Stimulated activated CD8-positive, alpha-beta memory T cell treated with anti-CD3 and anti-CD28 coated beads, Interleukin-7, amount 100 ng/mL, for 24 hours (primary cell): ENCODE measurements at regions not wholly inside any gene's neighbourhood (a gene's known extent, or its start where the extent isn't known, plus 50 kb on each side); places are given as distances from the start of the nearest gene placed in this dataset.
"Not testable (repeated sequence)": the region's sequence is repeated elsewhere in the genome, so short reads cannot be mapped to it uniquely, and the experiment has no call there.

Source experiments
- DNase-seq: peaks from one replicate; pipeline ENCODE4 v3.0.0-alpha.2; 2020; ENCODE audit warnings: low read depth

DNA sequence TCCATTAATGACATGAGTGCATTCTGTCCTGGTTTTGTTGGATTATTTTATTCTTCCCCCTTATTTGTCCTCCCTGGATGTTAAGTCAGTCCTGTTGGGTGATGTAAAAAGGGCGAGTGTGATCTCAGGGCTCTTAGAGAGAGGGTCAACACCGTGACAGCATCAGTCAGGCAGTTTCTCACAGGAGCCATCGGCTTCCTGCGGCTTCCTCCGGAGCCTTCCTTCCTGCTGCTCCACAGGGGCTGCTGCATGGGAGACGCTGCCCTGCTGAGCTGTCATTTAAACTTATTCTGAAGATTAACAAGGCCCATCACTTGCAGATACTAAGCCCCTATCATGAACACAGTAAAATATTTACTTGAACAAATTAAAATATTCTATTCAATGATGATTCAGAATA lies 211.3 kb downstream of the SPATA31A1 start:
- DNase-seq, result not testable (repeated sequence)

DNA sequence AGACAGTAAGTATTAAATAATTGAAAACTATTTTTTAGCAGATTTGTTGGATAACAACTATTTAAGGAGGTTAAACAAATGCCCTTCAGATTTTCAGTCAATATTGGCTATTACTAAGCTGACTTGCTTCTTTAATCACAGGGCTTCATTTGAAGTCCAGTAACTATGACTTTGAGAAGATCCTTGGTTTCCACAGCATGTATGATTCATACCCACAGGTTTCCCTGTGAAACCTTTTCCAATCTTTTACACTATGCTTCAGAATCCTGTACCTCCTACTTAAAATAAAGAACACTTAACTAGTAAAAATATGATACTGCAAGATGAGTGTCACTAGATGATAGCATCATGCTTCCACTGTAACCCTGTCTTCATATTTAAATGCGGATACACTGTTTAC lies 211.9 kb downstream of the SPATA31A1 start:
- DNase-seq, result not testable (repeated sequence)

DNA sequence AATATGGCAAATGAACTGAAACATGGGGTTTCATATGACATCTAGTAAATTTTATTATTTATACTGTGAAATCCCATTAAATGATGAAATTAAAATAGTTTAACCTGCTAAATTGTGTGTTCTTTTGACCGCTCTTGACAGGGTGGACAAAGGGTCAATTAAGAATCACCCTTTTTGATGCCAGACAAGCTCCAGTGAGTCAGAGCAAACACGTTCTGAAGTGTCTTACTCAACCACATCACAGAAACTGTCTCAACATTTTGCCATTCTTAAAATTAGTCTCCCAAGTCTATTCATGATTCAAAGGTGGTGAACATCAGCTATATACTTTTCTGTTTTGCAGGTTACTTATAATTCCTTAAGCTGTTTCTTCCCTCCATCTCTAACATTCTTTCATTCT lies 213.4 kb downstream of the SPATA31A1 start:
- DNase-seq, result not testable (repeated sequence)

DNA sequence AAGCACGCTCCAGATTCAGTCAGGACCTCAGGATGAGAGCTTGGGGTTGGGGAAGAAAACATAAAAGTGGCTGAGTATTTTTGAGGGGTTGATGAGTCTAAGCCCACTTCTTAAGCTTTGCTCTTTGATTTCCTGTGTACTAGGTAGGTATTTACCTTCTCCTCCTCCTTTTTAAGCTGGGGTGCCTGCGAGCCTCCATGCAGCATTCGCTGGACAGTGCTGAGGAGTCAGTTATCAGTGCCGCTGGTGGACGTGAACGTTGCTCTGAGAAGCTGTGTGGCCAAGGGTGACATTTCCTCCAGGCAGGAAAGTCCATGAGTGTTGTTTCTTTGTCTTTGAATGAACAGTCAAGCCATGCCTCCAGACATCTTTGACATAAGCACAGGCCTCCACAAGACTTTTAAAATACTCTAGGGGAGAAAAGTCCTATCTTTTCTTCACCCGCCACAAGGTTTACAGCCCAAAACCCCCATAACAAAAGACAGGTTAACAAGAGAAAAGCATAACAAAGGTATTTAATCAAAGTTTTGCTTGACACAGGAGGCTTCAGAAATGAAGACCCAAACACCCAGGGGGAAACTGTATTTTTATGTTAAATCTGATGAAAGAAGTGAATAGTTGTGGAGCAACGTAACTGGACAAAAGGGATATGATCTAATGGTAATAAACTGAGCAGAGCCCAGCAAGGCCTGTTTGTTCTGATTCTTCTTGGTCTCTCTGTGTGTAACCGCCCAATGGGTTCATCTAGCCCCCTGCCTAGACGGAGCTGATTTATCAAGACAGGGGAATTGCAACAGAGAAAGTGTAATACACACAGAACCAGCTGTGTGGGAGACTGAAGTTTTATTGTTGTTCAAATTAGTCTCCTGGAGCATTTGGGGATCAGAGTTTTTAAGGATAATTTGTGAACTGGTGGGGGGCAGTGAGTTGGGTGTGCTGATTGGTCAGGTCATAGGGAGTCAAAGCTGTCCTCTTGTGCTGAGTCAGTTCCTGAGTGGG lies 217.9 kb downstream of the SPATA31A1 start:
- DNase-seq, result not testable (repeated sequence)

DNA sequence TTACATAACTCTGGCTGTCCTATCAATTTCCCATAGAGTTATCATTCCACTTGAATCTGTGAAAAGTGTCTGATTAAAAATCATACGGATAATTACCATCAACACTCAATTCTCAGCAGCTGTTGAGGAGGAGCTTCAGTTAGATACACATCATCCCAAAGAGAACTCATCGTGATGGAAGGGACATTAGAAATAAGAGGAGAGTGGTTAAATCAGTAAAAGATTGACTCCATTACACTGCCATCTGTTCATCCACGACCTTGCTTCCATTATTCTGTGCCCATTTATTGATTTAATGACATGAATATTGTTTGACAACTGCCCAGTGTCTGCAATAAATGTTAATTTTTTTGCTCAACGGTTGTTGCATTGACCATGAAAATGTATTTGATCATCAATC lies 223.5 kb downstream of the SPATA31A1 start:
- not testable (repeated sequence) for DNase-seq

DNA sequence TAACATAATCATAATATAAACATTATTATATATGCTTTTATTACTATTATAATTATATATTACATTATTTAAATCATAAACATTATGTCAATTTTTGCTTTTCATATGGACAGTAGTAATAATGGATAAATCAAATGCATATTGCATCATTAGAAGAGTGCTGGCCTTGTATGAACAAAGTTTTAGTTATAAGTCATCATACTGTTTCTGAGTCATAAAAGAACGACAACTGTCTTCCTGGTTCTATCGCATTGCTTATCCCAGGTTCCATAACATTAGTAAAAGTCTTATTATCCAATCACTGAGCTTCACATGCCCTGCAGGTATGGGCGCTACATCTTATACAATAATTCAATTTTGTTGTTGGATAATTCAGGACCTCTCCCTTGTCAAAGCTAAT lies 225.8 kb downstream of the SPATA31A1 start:
- DNase-seq, result not testable (repeated sequence)

DNA sequence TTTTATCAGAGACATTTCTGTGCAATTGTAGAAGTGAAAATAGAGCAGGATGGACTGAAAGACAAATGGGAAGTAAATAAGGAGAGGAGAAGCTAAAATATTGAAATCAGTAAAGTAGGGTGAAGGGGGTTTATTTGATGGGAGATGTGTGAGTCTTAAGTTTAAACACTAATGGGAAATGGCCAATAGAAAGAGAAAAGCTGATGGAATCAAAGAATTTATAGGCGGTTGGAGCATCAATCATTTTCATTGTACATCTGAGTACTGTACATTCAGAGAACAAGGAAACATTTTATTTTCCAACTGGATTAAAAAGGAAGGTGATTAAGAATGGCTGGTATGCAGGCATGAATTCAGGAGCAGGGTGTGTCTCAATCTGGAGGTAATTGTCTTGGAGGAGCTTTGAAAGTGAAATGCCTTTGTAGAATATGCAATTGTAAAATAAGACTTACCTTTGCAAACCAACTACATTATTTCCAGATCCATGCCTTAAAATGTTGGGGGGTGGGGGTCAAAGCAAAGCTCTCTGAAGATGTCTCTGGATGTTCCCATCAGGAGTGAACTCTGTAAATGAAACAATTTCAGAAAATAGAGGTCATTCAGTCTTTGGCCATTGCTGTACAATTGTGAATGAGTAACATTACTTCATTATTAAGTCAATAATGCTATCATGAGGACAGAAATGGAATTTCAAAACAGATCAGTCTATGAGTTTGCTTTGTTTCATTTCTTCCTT lies 227.4 kb downstream of the SPATA31A1 start:
- not testable (repeated sequence) for DNase-seq

DNA sequence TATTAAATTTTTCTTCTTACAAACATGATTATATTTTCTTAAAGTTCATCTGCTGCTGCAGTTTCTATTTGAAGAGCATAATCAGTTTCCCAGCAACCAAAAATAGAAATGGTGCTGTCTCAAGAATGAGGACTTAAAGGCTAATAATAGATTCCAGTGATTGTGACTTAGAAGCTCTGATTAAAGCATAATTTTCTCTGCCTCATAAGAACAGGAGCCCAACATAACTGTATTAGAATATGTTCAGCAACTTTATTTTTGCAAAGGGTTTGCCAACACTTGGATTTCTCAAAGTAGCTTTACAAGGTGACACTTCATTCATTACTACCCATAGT lies 227.9 kb downstream of the SPATA31A1 start:
- DNase-seq, result not testable (repeated sequence)

DNA sequence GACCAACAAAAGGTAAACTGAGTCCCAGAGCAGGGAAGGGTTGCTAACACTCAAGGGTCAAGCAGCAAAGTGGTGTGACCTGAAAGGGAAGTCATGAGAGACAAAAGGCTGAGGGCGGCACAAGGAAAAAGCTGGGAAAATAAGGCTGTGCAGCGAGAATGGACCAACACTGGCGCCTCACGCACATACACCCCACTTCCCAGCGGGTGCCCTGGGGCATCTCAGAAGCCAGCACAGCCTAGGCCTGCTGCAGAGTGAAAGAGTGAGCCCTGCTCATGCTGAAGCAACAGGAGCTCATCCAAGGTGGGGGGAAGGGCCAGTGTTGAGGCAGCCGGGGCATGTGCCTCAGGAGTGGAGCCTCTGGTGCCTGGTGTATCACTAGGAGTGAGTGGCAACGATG lies 229.8 kb downstream of the SPATA31A1 start:
- not testable (repeated sequence) for DNase-seq

DNA sequence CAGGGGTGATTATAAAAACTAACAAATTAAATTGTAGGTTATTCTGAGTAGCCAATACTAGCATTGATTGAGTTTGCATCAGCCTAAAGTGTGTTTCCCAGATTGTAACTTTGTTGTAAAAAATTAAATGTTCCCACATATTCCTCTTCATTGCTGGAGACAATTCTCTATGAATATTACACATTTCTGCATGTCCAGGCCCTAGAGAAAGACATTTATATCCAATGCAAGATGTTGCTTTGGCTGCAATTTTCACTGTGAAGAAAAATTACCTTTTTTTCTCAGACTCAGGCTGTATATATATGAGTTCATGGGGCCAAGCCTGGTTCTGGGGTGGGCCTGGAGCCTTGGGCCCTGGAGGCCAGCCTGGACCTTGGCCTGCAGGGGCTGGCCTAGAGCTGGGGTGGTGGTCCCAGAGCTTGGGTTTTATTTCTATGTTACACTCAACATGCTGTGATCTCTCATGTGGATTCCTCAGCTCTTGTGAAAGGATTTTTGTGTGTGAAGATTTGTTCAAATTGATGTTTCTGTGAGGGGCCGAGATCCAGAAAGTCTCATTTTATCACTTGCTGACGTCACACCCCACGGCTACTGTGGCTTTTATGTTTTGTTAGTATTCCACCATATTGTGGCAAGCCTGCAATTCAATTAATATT lies 232.5 kb downstream of the SPATA31A1 start:
- no peak for DNase-seq

DNA sequence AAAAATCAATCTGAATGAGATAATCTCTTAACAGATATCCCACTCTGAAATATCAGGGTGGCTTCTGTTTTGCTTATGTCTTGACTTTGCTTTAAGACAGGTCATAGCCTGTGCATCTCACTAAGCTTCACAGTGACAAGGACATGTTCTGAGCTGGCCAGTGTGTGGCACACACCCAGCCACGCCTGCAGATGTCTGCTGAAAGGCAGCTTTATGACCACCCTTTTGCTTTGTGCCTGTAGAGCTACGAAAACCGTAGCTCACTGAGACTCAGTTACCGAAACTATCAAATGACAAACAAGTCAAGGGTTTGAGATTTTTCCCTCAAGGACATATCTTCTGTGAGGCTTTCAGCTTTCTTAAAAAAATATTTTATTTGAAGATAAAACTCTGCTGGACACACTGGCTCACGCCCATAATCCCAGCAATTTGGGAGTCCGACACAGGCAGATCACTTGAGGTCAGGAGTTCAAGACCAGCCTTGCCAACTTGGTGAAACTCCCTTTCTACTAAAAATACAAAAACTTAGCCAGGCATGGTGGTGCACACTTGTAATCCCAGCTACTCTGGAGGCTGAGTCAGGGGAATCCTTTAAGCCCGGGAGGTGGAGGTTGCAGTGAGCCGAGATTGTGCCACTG lies 233.2 kb downstream of the SPATA31A1 start:
- no peak for DNase-seq

DNA sequence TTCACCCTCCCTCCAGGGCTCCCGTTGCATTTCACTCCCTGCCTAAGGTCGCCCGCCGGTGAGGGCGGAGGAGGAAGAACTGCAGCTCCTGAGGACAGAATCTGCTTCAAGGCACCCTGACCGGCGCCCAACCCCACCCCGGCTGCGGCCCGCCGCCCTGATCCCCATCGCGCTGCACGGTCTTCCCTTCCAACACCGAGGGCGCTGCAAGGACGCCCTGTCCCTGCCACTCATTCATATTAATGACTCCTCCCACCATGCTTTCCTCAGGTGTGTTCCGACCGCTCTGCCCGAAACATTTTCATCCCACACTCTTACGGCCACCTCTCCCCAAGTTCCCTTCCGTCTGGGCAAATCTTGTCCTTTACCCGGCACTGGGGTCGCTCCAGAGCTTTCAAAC lies 248.6 kb downstream of the SPATA31A1 start:
- not testable (repeated sequence) for DNase-seq

DNA sequence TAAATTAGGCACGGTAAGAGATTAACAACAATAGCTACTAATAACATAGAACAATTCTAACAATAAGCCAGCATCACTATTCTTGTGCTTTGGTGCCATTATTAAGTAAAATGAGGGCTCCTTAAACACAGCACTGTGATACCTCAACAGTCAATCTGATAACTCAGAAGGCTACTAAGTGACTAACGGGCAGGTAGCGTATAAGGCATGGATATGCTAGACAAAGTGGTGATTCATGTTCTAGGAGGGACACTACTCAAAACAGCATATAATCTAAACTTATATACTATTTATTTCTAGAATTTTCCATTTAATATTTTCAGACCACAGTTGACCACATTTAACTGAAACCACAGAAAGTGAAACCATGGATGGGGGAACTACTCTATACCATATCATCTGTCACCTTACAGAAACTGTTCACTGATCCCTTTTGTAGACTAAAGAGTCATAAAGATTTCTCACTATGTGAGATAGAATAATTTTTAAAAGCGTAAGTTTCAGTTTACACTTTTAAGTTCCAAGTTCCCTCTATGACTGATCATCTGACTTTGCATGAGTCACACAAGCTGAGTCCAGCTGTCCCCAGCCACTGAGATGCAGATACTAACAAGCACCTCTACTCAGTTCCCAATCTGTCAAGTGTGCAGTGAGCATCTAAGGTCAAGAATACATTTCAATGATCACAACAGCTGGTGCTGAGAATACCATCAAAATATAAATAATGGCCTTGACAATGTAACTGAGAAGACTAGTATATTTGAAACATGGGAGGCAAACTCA lies 256.2 kb downstream of the SPATA31A1 start:
- DNase-seq, result not testable (repeated sequence)

DNA sequence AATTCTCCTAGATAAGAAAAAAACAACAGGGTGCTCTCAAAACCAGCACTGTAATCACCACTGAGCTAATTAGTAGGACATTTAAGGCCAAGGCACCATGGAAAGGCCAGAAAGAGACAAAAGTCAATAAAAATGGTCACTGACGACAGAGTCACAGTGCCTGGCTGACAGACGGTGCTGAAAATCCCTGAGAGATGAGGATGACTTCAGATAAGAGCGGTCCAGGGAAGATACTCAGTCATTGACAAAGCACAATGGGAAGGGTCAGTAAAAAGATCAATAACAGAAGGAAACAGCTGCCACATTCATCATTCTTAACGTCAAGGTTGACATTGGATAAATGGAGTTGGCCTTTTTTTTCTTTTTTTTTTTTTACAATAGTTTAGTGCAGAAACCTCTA lies 261.0 kb downstream of the SPATA31A1 start:
- not testable (repeated sequence) for DNase-seq

DNA sequence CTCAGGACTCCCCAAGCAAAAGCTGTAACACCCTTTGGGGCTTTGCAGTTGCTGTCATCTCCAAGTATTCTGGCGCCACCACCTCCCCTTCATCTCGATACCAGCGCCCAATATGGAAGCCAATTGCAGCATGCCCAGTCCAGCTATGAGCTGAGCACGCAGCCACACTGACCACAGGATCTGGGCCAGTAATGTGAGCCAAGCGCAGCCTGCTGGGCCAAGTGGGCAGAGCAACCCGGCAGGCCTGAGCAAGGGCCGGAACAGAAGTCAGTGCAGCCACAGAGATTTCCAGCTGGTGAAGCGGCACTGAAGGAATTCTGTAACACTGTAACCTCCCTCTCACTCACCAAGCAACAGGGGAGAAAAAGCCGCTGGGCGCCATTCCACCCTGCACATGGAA lies 268.6 kb downstream of the SPATA31A1 start:
- DNase-seq, result not testable (repeated sequence)

DNA sequence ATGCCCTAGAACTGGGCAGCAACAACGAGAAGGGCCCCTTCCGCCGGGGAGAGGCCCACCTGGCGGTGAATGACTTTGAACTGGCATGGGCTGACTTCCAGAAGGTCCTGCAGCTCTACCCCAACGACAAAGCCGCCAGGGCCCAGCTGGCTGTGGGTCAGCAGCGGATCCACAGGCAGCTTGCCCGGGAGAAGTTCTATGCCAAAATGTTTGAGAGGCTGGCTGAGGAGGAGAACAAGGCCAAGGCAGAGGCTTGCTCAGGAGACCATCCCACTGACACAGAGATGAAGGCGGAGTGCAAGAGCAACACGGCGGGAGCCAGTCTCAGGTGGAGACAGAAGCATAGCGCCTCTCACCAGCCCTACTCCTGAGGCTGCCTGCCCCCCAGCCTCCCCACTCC lies 276.6 kb downstream of the SPATA31A1 start:
- not testable (repeated sequence) for DNase-seq

DNA sequence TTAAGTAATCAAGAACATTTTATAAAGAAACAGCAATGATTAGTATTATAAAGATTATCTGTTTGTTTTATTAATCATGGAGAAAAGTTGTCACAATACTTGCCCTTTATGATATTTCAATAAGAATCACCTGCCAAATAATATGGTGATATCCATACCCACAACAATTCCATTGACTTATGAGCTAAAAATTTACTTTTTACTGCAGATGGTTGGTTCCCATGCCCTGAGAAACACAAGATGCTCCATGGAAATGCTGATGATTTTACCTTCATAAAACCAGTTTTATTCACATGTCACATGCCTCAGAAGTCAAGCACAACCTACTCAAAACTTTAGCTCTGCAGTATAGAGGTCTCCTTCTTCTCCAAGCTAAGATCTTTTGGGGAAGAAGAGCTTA lies 293.6 kb downstream of the SPATA31A1 start:
- not testable (repeated sequence) for DNase-seq

DNA sequence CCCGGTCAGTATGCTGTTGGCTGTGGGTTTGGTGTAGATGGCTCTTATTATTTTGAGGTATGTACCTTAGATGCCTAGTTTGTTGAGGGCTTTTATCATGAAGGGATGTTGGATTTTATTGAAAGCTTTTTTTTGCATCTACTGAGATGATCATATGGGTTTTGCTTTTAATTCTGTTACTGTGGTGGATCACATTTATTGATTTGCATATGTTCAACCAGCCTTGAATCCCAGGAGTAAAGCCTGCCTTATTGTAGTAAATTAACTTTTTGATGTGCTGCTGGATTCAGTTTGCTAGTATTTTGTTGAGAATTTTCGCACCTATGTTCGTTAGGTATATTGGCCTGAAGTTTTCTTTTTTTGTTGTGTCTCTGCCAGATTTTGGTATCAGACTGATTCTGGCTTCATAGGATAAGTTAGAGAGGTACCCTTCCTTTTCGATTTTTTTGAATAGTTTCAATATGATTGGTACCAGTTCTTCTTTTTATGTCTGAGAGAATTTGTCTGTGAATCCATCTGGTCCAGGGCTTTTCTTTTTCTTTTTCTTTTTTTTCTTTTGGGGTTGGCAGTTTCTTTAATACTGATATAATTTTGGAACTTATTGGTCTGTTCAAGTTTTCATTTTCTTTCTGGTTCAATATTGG lies 301.6 kb downstream of the SPATA31A1 start:
- DNase-seq, result not testable (repeated sequence)

DNA sequence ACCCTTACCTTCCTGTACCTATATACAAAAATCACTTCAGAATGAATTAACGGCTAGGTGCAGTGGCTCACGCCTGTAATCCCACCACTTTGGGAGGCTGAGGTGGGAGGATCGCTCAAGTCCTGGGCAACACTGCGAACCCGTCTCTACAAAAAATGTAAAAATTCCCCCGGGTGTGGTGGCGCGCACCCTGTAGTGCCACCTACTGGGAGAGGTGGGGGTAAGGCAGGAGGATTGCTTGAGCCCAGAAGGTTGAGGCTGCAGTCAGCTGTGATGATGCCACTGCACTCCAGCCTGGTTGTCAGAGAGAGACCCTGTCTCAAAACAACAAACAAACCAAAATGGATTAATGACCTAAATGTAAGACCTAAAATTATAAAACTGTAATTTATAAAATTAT lies 307.6 kb downstream of the SPATA31A1 start:
- DNase-seq, result not testable (repeated sequence)

DNA sequence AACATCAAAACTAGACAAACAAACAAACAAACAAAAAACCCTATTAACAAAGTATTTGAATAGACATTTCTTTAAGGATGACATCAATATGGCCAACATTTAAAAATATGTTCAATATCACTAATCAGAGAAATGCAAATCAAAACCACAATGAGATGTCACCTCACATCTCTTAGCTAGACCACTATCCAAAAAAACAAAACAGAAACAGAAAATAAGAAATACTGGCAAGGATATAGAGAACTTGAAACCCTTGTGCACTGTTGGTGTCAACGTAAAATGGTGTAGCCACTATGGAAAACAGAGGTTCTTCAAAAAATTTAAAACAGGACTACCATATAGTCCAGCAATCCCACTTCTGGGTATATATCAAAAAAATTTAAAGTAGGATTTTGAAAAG lies 308.2 kb downstream of the SPATA31A1 start:
- not testable (repeated sequence) for DNase-seq

DNA sequence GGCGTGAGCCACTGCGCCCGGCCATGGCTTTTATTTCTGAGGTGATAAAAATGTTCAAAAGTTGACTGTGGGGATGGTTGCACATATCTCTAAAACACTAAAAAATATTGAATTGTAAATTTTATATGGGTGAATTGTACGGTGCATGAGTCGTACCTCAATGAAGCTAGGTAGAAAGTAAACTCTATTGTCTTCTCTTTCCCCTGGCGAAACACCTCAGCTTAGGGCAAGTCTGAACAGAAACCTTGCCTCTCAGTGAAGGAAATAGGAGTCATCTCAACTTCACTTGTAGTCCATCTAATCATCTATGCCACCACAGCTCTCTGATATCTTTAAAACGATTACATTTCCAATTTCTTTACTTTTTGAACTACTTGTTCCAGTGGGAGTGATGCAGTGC lies 309.6 kb downstream of the SPATA31A1 start:
- DNase-seq, result not testable (repeated sequence)
